ENCODE measurements at regions not wholly inside any gene's neighbourhood (a gene's known extent, or its start where the extent isn't known, plus 50 kb on each side); places are given as distances from the start of the nearest gene placed in this dataset.

GRCh38 chr9:89234205-89235067 lies 55.8 kb upstream of the SHC3 start:
- Histone ChIP-seq H3K27me3 (ENCODE audit: control insufficient read depth, insufficient read depth, low read length) (peaks cover 28% of the 10 kb centered on the region), H3K27ac (ENCODE audit: low read length) (no peak overlapping the region), H3K4me1 (ENCODE audit: control insufficient read depth, low read depth, low read length) (peaks cover 4% of the 10 kb centered on the region), H3K9me3 (ENCODE audit: control insufficient read depth, low read depth, low read length) (no peaks in the 10 kb centered on the region), H3K9ac (ENCODE audit: low read length) (peak overlapping the region; percentile 26), H3K36me3 (ENCODE audit: control insufficient read depth, low read depth, low read length) (no peaks in the 10 kb centered on the region), H3K4me3 (ENCODE audit: low read length) (peak overlapping the region; percentile 66)

- Histone ChIP-seq H3K4me1 (ENCODE audit: control insufficient read depth, low read depth, low read length) (peaks cover 4% of the 10 kb centered on the region), H3K27me3 (ENCODE audit: control insufficient read depth, insufficient read depth, low read length) (peaks cover 28% of the 10 kb centered on the region), H3K9ac (ENCODE audit: low read length) (no peak overlapping the region), H3K27ac (ENCODE audit: low read length) (no peak overlapping the region), H3K9me3 (ENCODE audit: control insufficient read depth, low read depth, low read length) (no peaks in the 10 kb centered on the region), H3K4me3 (ENCODE audit: low read length) (no peak overlapping the region), H3K36me3 (ENCODE audit: control insufficient read depth, low read depth, low read length) (no peaks in the 10 kb centered on the region)
Measured at GRCh38 chr9:89236955-89237573, 58.4 kb upstream of the SHC3 start.

- Histone ChIP-seq H3K9ac (ENCODE audit: low read length) (no peak overlapping the region), H3K4me3 (ENCODE audit: low read length) (no peak overlapping the region), H3K36me3 (ENCODE audit: control insufficient read depth, low read depth, low read length) (no peaks in the 10 kb centered on the region), H3K27ac (ENCODE audit: low read length) (no peak overlapping the region), H3K4me1 (ENCODE audit: control insufficient read depth, low read depth, low read length) (peaks cover 4% of the 10 kb centered on the region), H3K27me3 (ENCODE audit: control insufficient read depth, insufficient read depth, low read length) (peaks cover 28% of the 10 kb centered on the region), H3K9me3 (ENCODE audit: control insufficient read depth, low read depth, low read length) (no peaks in the 10 kb centered on the region)
Measured at GRCh38 chr9:89238424-89238823, 59.8 kb upstream of the SHC3 start.

- no peaks in the 10 kb centered on the region for H3K27me3 ChIP-seq (ENCODE audit: control insufficient read depth, insufficient read depth, low read length)
- no peak overlapping the region for H3K9ac ChIP-seq (ENCODE audit: low read length)
- H3K27ac ChIP-seq (ENCODE audit: low read length): no peak overlapping the region
- no peak overlapping the region for H3K4me3 ChIP-seq (ENCODE audit: low read length)
- H3K4me1 ChIP-seq (ENCODE audit: control insufficient read depth, low read depth, low read length): peaks cover 11% of the 10 kb centered on the region
- H3K9me3 ChIP-seq (ENCODE audit: control insufficient read depth, low read depth, low read length): no peaks in the 10 kb centered on the region
- H3K36me3 ChIP-seq (ENCODE audit: control insufficient read depth, low read depth, low read length): no peaks in the 10 kb centered on the region
Measured at GRCh38 chr9:89243296-89244061, 64.9 kb upstream of the SHC3 start.

- Histone ChIP-seq H3K9me3 (ENCODE audit: control insufficient read depth, low read depth, low read length) (no peaks in the 10 kb centered on the region), H3K4me1 (ENCODE audit: control insufficient read depth, low read depth, low read length) (peaks cover 11% of the 10 kb centered on the region), H3K27me3 (ENCODE audit: control insufficient read depth, insufficient read depth, low read length) (no peaks in the 10 kb centered on the region), H3K9ac (ENCODE audit: low read length) (no peak overlapping the region), H3K36me3 (ENCODE audit: control insufficient read depth, low read depth, low read length) (no peaks in the 10 kb centered on the region), H3K27ac (ENCODE audit: low read length) (no peak overlapping the region), H3K4me3 (ENCODE audit: low read length) (no peak overlapping the region)
Measured at GRCh38 chr9:89246840-89247239, 64.2 kb upstream of the CKS2 start.

- Histone ChIP-seq H3K9ac (ENCODE audit: low read length) (no peak overlapping the region), H3K9me3 (ENCODE audit: control insufficient read depth, low read depth, low read length) (no peaks in the 10 kb centered on the region), H3K36me3 (ENCODE audit: control insufficient read depth, low read depth, low read length) (no peaks in the 10 kb centered on the region), H3K27me3 (ENCODE audit: control insufficient read depth, insufficient read depth, low read length) (no peaks in the 10 kb centered on the region), H3K4me3 (ENCODE audit: low read length) (no peak overlapping the region), H3K27ac (ENCODE audit: low read length) (no peak overlapping the region), H3K4me1 (ENCODE audit: control insufficient read depth, low read depth, low read length) (peaks cover 11% of the 10 kb centered on the region)
Measured at GRCh38 chr9:89247431-89248353, 63.3 kb upstream of the CKS2 start.

GRCh38 chr9:89249001-89249400 lies 62.0 kb upstream of the CKS2 start:
- Histone ChIP-seq H3K27me3 (ENCODE audit: control insufficient read depth, insufficient read depth, low read length) (no peaks in the 10 kb centered on the region), H3K4me1 (ENCODE audit: control insufficient read depth, low read depth, low read length) (peaks cover 11% of the 10 kb centered on the region), H3K9me3 (ENCODE audit: control insufficient read depth, low read depth, low read length) (no peaks in the 10 kb centered on the region), H3K36me3 (ENCODE audit: control insufficient read depth, low read depth, low read length) (no peaks in the 10 kb centered on the region), H3K4me3 (ENCODE audit: low read length) (no peak overlapping the region), H3K9ac (ENCODE audit: low read length) (no peak overlapping the region), H3K27ac (ENCODE audit: low read length) (no peak overlapping the region)

- Histone ChIP-seq H3K27me3 (ENCODE audit: control insufficient read depth, insufficient read depth, low read length) (no peaks in the 10 kb centered on the region), H3K4me1 (ENCODE audit: control insufficient read depth, low read depth, low read length) (peaks cover 2% of the 10 kb centered on the region), H3K4me3 (ENCODE audit: low read length) (no peak overlapping the region), H3K9me3 (ENCODE audit: control insufficient read depth, low read depth, low read length) (no peaks in the 10 kb centered on the region), H3K9ac (ENCODE audit: low read length) (no peak overlapping the region), H3K27ac (ENCODE audit: low read length) (no peak overlapping the region), H3K36me3 (ENCODE audit: control insufficient read depth, low read depth, low read length) (no peaks in the 10 kb centered on the region)
Measured at GRCh38 chr9:89252651-89253267, 58.2 kb upstream of the CKS2 start.

GRCh38 chr9:89254058-89254772 lies 56.8 kb upstream of the CKS2 start:
- Histone ChIP-seq H3K27ac (ENCODE audit: low read length) (no peak overlapping the region), H3K27me3 (ENCODE audit: control insufficient read depth, insufficient read depth, low read length) (no peaks in the 10 kb centered on the region), H3K4me1 (ENCODE audit: control insufficient read depth, low read depth, low read length) (no peaks in the 10 kb centered on the region), H3K9ac (ENCODE audit: low read length) (no peak overlapping the region), H3K4me3 (ENCODE audit: low read length) (no peak overlapping the region), H3K36me3 (ENCODE audit: control insufficient read depth, low read depth, low read length) (no peaks in the 10 kb centered on the region), H3K9me3 (ENCODE audit: control insufficient read depth, low read depth, low read length) (no peaks in the 10 kb centered on the region)

GRCh38 chr9:89254773-89255125 lies 56.2 kb upstream of the CKS2 start:
- Histone ChIP-seq H3K4me1 (ENCODE audit: control insufficient read depth, low read depth, low read length) (no peaks in the 10 kb centered on the region), H3K36me3 (ENCODE audit: control insufficient read depth, low read depth, low read length) (no peaks in the 10 kb centered on the region), H3K9ac (ENCODE audit: low read length) (no peak overlapping the region), H3K4me3 (ENCODE audit: low read length) (no peak overlapping the region), H3K27me3 (ENCODE audit: control insufficient read depth, insufficient read depth, low read length) (no peaks in the 10 kb centered on the region), H3K9me3 (ENCODE audit: control insufficient read depth, low read depth, low read length) (no peaks in the 10 kb centered on the region), H3K27ac (ENCODE audit: low read length) (no peak overlapping the region)
